Loucy (cell line): ENCODE measurements at regions not wholly inside any gene's neighbourhood (a gene's known extent, or its start where the extent isn't known, plus 50 kb on each side); places are given as distances from the start of the nearest gene placed in this dataset.

ENCODE experiments used
- EZH2phosphoT487 ChIP-seq: fragments of 200-600 bp; IDR thresholded peaks from 2 replicates; pipeline ENCODE4 v1.6.1; 2018; ENCODE audit warnings: antibody characterized with exemption, mild to moderate bottlenecking, moderate library complexity, borderline replicate concordance
- TF ChIP-seq, protein P1 (sequence below): fragments of 200-600 bp; sonication (generic); conservative IDR thresholded peaks from 2 replicates; pipeline ENCODE4 v1.5.1; 2014; ENCODE audit warnings: mild to moderate bottlenecking, antibody characterized with exemption, low read length

DNA sequence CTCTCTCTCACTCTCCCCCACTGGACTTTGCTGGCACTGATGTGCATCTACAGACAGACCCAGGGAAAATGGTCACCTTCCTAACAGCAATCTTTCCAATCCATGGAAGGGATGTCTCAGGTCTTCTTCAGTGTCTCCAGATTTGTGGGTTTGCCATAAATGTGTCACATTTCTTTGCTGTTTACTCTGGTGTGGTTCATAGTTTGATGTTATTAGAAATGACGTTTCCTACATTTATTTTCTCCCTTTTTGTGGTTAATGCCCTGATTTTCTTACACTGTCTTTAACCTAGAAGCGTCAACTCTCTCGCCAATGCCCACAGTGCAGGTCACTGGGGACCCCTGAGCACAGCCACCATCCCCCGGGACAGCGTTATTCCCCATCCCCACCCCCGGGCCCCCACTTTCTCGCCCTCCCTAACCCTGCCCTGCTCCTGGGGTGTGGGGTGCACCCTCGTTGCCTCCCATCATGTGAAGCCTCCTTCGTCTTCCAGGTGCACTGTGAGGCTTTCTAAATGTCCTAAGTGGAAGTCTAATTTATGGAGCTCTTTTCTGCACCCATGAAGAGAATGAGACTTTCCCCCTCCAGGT is 86.5 kb downstream of the YTHDF1 start:
- TF ChIP-seq, protein P1, sequence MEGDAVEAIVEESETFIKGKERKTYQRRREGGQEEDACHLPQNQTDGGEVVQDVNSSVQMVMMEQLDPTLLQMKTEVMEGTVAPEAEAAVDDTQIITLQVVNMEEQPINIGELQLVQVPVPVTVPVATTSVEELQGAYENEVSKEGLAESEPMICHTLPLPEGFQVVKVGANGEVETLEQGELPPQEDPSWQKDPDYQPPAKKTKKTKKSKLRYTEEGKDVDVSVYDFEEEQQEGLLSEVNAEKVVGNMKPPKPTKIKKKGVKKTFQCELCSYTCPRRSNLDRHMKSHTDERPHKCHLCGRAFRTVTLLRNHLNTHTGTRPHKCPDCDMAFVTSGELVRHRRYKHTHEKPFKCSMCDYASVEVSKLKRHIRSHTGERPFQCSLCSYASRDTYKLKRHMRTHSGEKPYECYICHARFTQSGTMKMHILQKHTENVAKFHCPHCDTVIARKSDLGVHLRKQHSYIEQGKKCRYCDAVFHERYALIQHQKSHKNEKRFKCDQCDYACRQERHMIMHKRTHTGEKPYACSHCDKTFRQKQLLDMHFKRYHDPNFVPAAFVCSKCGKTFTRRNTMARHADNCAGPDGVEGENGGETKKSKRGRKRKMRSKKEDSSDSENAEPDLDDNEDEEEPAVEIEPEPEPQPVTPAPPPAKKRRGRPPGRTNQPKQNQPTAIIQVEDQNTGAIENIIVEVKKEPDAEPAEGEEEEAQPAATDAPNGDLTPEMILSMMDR, result no peak
- no peak for TF ChIP-seq EZH2phosphoT487
